ENCODE measurements at regions not wholly inside any gene's neighbourhood (a gene's known extent, or its start where the extent isn't known, plus 50 kb on each side); places are given as distances from the start of the nearest gene placed in this dataset.

- FAIRE-seq = no peak
Measured at GRCh38 chrX:15914486-15914885, 59.9 kb upstream of the AP1S2 start.

- FAIRE-seq = no peak
Measured at GRCh38 chrX:15913146-15913545, 58.5 kb upstream of the AP1S2 start.

DNA sequence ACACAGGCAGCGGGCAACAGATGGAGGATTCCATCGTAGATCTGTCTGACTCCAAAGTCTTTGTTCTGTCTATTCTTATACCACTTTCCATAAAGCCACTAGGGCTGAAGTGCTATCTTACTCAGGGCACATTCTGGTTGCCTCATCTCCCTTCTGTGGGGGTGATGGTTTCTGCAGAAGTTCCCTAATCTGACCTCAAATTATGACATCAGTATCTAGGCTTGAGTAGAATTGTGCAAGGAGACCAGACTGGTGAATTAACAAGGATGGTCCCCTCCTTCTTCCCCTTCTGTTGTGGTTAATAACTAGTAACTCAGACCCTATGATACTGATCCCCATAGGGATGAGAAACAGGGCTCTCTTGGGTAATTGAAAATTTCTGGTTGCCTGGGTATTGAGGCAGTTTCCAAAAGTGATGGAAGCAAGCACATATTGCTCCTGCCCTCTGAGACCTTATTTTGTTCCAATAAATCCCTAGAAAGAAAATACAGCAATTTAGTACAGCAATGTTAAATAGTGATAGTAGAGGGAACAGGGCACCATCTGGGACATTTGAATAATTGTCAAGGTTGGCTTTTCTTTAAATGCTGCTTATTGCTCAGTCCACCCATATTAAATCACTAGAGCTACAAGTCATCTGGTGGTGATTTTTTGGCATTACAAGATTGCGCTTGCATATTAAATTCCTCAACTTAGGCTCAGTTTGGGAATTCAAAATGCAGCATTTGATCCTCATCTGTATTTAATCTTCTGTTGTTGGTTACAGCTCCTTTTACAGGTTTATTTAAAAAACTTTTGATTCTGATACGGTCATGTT lies 57.3 kb upstream of the AP1S2 start:
- FAIRE-seq = no peak

GRCh38 chrX:15909605-15910004 lies 55.0 kb upstream of the AP1S2 start:
- no peak for FAIRE-seq

DNA sequence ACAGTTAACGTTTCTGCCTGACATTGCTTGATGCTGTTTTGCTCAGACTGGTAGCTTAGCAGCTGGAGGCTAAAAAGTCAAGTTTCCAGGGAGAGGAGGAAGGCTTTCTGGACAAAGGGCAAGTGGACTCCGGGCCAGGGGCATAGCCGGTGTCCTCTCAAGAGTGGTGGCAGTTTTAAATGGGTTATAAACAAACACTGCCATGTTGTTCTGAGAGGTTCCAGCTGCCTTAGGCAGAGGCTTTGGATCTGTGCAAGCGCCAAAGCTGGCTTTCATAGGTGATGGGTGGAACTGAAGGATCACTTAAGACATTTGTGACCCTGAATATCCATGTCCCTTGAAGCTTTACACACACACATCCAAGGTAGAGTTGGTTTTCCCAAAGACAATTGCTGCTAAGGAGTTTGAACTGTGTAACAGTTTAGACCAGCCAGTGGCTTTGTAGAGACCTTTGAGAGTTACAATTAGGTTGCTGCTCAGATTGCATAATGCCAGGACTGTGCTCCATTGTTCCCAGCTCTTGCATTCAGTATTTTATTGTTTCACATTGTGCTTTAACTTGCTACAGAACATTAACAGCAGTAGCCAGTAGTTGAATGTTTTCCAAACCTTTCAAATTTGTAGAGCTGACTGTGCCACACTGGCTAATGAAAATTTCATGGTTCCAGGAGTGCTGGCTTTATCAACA lies 54.1 kb upstream of the AP1S2 start:
- FAIRE-seq = no peak

- FAIRE-seq = no peak
Measured at GRCh38 chrX:15906041-15906943, 51.7 kb upstream of the AP1S2 start.

Measured in colon (tissue), 2 donors.